ENCODE measurements at regions not wholly inside any gene's neighbourhood (a gene's known extent, or its start where the extent isn't known, plus 50 kb on each side); places are given as distances from the start of the nearest gene placed in this dataset.

- H3K9me3 ChIP-seq (ENCODE audit: control insufficient read depth, low read depth, low read length): no peaks in the 10 kb centered on the region
- no peak overlapping the region for H4K91ac ChIP-seq (ENCODE audit: insufficient read length, low read depth, low read length)
- H2BK15ac ChIP-seq (ENCODE audit: low read depth, low read length): no peak overlapping the region
- no peak overlapping the region for H3K18ac ChIP-seq (ENCODE audit: insufficient read length, low read depth, low read length)
- H2BK5ac ChIP-seq (ENCODE audit: insufficient read length, low read length): no peak overlapping the region
- Mint-ChIP-seq H3K4me3 (no peak overlapping the region; a peak in 1 of 5 replicates), H3K9me3 (peaks cover 55 to 76% of the 10 kb centered on the region in 2 experiments), H3K27ac (no peak overlapping the region), H3K36me3 (ENCODE audit: insufficient read depth in 1 of 3, low read depth in 3 of 3) (peaks cover 0 to 5% (median 1%) of the 10 kb centered on the region in 3 experiments; a peak in 2 of 7 replicates), H3K27me3 (ENCODE audit: low read depth) (peaks cover 2% of the 10 kb centered on the region; the same call in 1 of the 2 replicates), H3K4me1 (no peaks in the 10 kb centered on the region)
- H3K14ac ChIP-seq (ENCODE audit: insufficient read depth, low read length): no peak overlapping the region
- no peak overlapping the region for H2AFZ ChIP-seq (ENCODE audit: low read length)
- TF ChIP-seq CTCF (conservative IDR thresholded peaks at IDR 0.05): no peak
- H2BK120ac ChIP-seq (ENCODE audit: low read depth, low read length, poor library complexity, severe bottlenecking): no peak overlapping the region
- H3K79me2 ChIP-seq (ENCODE audit: insufficient read depth, low read length): no peaks in the 10 kb centered on the region
- no peaks in the 10 kb centered on the region for H3K79me1 ChIP-seq (ENCODE audit: insufficient read depth, low read depth, low read length, poor library complexity, severe bottlenecking)
- H3K4ac ChIP-seq (ENCODE audit: low read depth, low read length): no peak overlapping the region
- WGBS (ENCODE audit: extremely low coverage, insufficient read length, low lambda C conversion rate): no CpG with 5 or more reads among the region's 12 CpGs
- no peak overlapping the region for H3K23ac ChIP-seq (ENCODE audit: insufficient read length, low read depth, low read length)
- H3K23me2 ChIP-seq (ENCODE audit: insufficient read length, low read depth, low read length, poor library complexity, severe bottlenecking): no peaks in the 10 kb centered on the region
- H4K8ac ChIP-seq (replicated peaks; ENCODE audit: insufficient read length, low read depth, low read length): no peak overlapping the region
- H3K56ac ChIP-seq (ENCODE audit: insufficient read length, low read depth, low read length): no peak overlapping the region
- H2BK12ac ChIP-seq (ENCODE audit: insufficient read length, low read depth, low read length): no peak overlapping the region
- H3K27me3 ChIP-seq (ENCODE audit: insufficient read depth, low read length): no peaks in the 10 kb centered on the region
- no peak overlapping the region for H2BK20ac ChIP-seq (ENCODE audit: low read depth, low read length, poor library complexity, severe bottlenecking)
- no peaks in the 10 kb centered on the region for H4K20me1 ChIP-seq (ENCODE audit: control insufficient read depth, insufficient read depth, insufficient read length)
- DNase-seq: peak; percentile 9
- no peak overlapping the region for H2AK5ac ChIP-seq (ENCODE audit: insufficient read length, low read length)
- no peak overlapping the region for H4K5ac ChIP-seq (ENCODE audit: insufficient read length, low read depth, low read length)
- H3K4me1 ChIP-seq (ENCODE audit: insufficient read depth, low read length): no peaks in the 10 kb centered on the region
- no peak overlapping the region for H3K4me2 ChIP-seq (ENCODE audit: insufficient read depth, insufficient read length, low read length)
- no peak overlapping the region for H3T11ph ChIP-seq (ENCODE audit: low read length)
- no peak overlapping the region for H3K27ac ChIP-seq (ENCODE audit: insufficient read length, low read depth, low read length)
- no peak overlapping the region for H3K9ac ChIP-seq (ENCODE audit: extremely low read depth, insufficient read length, low read length)
Measured at GRCh38 chrX:39560271-39560670, 537.5 kb downstream of the BCOR start.

Measured in H9 (cell line).